ENCODE measurements at regions not wholly inside any gene's neighbourhood (a gene's known extent, or its start where the extent isn't known, plus 50 kb on each side); places are given as distances from the start of the nearest gene placed in this dataset.

DNA sequence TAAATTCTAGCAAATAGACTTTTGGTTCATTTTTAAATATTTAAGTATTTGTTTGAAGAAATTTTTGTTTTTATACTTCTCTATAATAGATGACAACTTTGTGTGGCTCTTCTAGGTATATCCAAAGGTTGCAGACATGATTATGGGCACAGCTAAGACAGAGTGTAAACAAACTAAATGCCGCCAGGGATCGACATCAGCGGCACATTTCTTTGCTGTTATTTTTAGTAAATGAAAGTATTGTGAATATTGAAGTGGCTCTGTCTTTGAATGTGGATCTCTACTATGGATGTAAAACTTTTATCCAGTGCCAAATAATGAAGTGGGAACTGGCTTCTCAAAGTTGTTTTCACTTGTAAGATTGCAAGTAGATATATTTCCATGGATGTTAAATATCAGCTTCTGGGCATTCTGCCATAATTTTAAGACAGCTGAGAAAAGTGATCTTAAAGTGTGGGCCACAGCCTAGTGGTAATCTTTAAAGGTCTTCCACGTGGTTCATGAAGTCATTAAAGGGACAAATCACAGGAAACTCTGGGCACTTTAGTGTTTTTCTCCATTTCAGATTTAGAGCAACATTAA lies 589.9 kb downstream of the ZNF608 start:
- H3T11ph ChIP-seq (ENCODE audit: low read length), result no peak overlapping the region
- H2BK12ac ChIP-seq (ENCODE audit: insufficient read length, low read depth, low read length), result no peak overlapping the region
- peaks cover 39 to 40% of the 10 kb centered on the region in 2 experiments for H3K9me3 Mint-ChIP-seq
- no peak overlapping the region for H3K9ac ChIP-seq (ENCODE audit: extremely low read depth, insufficient read length, low read length)
- no peak overlapping the region for H3K18ac ChIP-seq (ENCODE audit: insufficient read length, low read depth, low read length)
- no peaks in the 10 kb centered on the region for H3K79me1 ChIP-seq (ENCODE audit: insufficient read depth, low read depth, low read length, poor library complexity, severe bottlenecking)
- H2AK5ac ChIP-seq (ENCODE audit: insufficient read length, low read length), result no peak overlapping the region
- no peak overlapping the region for H3K4me3 Mint-ChIP-seq
- H4K20me1 ChIP-seq (ENCODE audit: control insufficient read depth, insufficient read depth, insufficient read length), result no peaks in the 10 kb centered on the region
- H3K4me1 Mint-ChIP-seq, result no peaks in the 10 kb centered on the region
- H2BK20ac ChIP-seq (ENCODE audit: low read depth, low read length, poor library complexity, severe bottlenecking), result no peak overlapping the region
- H3K36me3 Mint-ChIP-seq (ENCODE audit: insufficient read depth in 1 of 3, low read depth in 3 of 3), result peaks cover 19 to 39% (median 29%) of the 10 kb centered on the region in 3 experiments
- no CpG with 5 or more reads among the region's 4 CpGs for WGBS (ENCODE audit: extremely low coverage, insufficient read length, low lambda C conversion rate)
- no peak overlapping the region for H4K5ac ChIP-seq (ENCODE audit: insufficient read length, low read depth, low read length)
- no peak overlapping the region for H3K27ac ChIP-seq (ENCODE audit: insufficient read length, low read depth, low read length)
- no peak overlapping the region for H3K4ac ChIP-seq (ENCODE audit: low read depth, low read length)
- H3K9me3 ChIP-seq (ENCODE audit: control insufficient read depth, low read depth, low read length), result peaks cover 9% of the 10 kb centered on the region
- no peak overlapping the region for H2BK15ac ChIP-seq (ENCODE audit: low read depth, low read length)
- H4K8ac ChIP-seq (replicated peaks; ENCODE audit: insufficient read length, low read depth, low read length), result no peak overlapping the region
- H3K14ac ChIP-seq (ENCODE audit: insufficient read depth, low read length), result no peak overlapping the region
- no peak overlapping the region for H3K27ac Mint-ChIP-seq
- no peaks in the 10 kb centered on the region for H3K23me2 ChIP-seq (ENCODE audit: insufficient read length, low read depth, low read length, poor library complexity, severe bottlenecking)
- H2BK5ac ChIP-seq (ENCODE audit: insufficient read length, low read length), result no peak overlapping the region
- H3K79me2 ChIP-seq (ENCODE audit: insufficient read depth, low read length), result no peaks in the 10 kb centered on the region
- no peak overlapping the region for H3K4me2 ChIP-seq (ENCODE audit: insufficient read depth, insufficient read length, low read length)
- no peak overlapping the region for H3K23ac ChIP-seq (ENCODE audit: insufficient read length, low read depth, low read length)
- TF ChIP-seq, protein P1, sequence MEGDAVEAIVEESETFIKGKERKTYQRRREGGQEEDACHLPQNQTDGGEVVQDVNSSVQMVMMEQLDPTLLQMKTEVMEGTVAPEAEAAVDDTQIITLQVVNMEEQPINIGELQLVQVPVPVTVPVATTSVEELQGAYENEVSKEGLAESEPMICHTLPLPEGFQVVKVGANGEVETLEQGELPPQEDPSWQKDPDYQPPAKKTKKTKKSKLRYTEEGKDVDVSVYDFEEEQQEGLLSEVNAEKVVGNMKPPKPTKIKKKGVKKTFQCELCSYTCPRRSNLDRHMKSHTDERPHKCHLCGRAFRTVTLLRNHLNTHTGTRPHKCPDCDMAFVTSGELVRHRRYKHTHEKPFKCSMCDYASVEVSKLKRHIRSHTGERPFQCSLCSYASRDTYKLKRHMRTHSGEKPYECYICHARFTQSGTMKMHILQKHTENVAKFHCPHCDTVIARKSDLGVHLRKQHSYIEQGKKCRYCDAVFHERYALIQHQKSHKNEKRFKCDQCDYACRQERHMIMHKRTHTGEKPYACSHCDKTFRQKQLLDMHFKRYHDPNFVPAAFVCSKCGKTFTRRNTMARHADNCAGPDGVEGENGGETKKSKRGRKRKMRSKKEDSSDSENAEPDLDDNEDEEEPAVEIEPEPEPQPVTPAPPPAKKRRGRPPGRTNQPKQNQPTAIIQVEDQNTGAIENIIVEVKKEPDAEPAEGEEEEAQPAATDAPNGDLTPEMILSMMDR (conservative IDR thresholded peaks at IDR 0.05), result no peak
- H4K91ac ChIP-seq (ENCODE audit: insufficient read length, low read depth, low read length), result no peak overlapping the region
- H3K27me3 Mint-ChIP-seq (ENCODE audit: low read depth), result no peaks in the 10 kb centered on the region
- H2BK120ac ChIP-seq (ENCODE audit: low read depth, low read length, poor library complexity, severe bottlenecking), result no peak overlapping the region
- no peak for DNase-seq
- H3K27me3 ChIP-seq (ENCODE audit: insufficient read depth, low read length), result no peaks in the 10 kb centered on the region
- H3K56ac ChIP-seq (ENCODE audit: insufficient read length, low read depth, low read length), result no peak overlapping the region
- no peaks in the 10 kb centered on the region for H3K4me1 ChIP-seq (ENCODE audit: insufficient read depth, low read length)
- H2AFZ ChIP-seq (ENCODE audit: low read length), result no peak overlapping the region
